ENCODE measurements at regions not wholly inside any gene's neighbourhood (a gene's known extent, or its start where the extent isn't known, plus 50 kb on each side); places are given as distances from the start of the nearest gene placed in this dataset.

- Histone ChIP-seq H3K36me3 (no peaks in the 10 kb centered on the region), H3K4me1 (no peaks in the 10 kb centered on the region), H3K27me3 (no peaks in the 10 kb centered on the region), H3K27ac (no peak overlapping the region), H3K4me3 (no peak overlapping the region), H3K9me3 (peaks cover 7 to 22% of the 10 kb centered on the region in 2 donors)
- intact Hi-C loops (cut with DNase I; ENCODE audit: low total_unique reads), result no loop called here
- TF ChIP-seq POLR2A (IDR thresholded peaks at IDR 0.05) (no peak), CTCF (IDR thresholded peaks at IDR 0.05) (no peak), POLR2AphosphoS5 (IDR thresholded peaks at IDR 0.05) (no peak)
- DNase-seq (ENCODE audit: low spot score in 2 of 2), result no peak
Measured at GRCh38 chr16:13359835-13360234, 458.4 kb downstream of the SHISA9 start.

- peaks cover 0 to 14% of the 10 kb centered on the region in 2 donors for H3K9me3 ChIP-seq
- no peaks in the 10 kb centered on the region for H3K27me3 ChIP-seq
- no peaks in the 10 kb centered on the region for H3K4me1 ChIP-seq
- intact Hi-C loops (cut with DNase I; ENCODE audit: low total_unique reads), result no loop called here
- H3K4me3 ChIP-seq, result no peak overlapping the region
- DNase-seq (ENCODE audit: low spot score in 2 of 2), result no peak
- H3K27ac ChIP-seq, result no peak overlapping the region
- H3K36me3 ChIP-seq, result no peaks in the 10 kb centered on the region
- TF ChIP-seq POLR2AphosphoS5 (IDR thresholded peaks at IDR 0.05) (no peak), CTCF (IDR thresholded peaks at IDR 0.05) (no peak)
Measured at GRCh38 chr16:13372421-13372820, 471.0 kb downstream of the SHISA9 start.

- no peaks in the 10 kb centered on the region for H3K4me1 ChIP-seq
- intact Hi-C loops (cut with DNase I; ENCODE audit: low total_unique reads), result no loop called here
- H3K4me3 ChIP-seq, result no peak overlapping the region
- H3K9me3 ChIP-seq, result peaks cover 0 to 16% of the 10 kb centered on the region in 2 donors
- TF ChIP-seq POLR2A (IDR thresholded peaks at IDR 0.05) (no peak), POLR2AphosphoS5 (IDR thresholded peaks at IDR 0.05) (no peak), CTCF (IDR thresholded peaks at IDR 0.05) (no peak)
- no peak for DNase-seq (ENCODE audit: low spot score in 2 of 2)
- H3K36me3 ChIP-seq, result no peaks in the 10 kb centered on the region
- no peak overlapping the region for H3K27ac ChIP-seq
- no peaks in the 10 kb centered on the region for H3K27me3 ChIP-seq
Measured at GRCh38 chr16:13376174-13376573, 474.8 kb downstream of the SHISA9 start.

DNA sequence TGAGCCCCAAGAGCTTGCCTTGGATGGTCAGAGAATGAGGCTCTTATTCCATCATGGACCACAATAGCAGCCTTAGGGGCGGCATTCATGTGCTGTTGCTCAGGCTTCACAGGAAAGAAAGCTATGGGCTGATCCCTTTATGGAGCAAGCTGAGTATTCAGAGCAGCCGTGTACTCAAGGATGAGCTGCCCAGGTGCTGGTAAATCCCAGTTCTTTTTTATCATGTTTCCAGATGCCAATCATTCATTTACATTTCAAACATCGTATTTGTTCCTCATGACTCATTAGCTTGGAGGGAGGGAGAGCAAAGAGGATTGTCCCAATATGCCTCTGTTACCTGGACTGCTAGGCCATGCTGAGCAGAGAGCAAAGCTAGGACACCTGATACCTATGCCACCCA, 475.7 kb downstream of the SHISA9 start:
- Histone ChIP-seq H3K27ac (no peak overlapping the region), H3K36me3 (no peaks in the 10 kb centered on the region), H3K4me1 (no peaks in the 10 kb centered on the region), H3K9me3 (peaks cover 0 to 16% of the 10 kb centered on the region in 2 donors), H3K4me3 (no peak overlapping the region), H3K27me3 (no peaks in the 10 kb centered on the region)
- intact Hi-C loops (cut with DNase I; ENCODE audit: low total_unique reads), result no loop called here
- no peak for DNase-seq (ENCODE audit: low spot score in 2 of 2)
- TF ChIP-seq POLR2AphosphoS5 (IDR thresholded peaks at IDR 0.05) (no peak), POLR2A (IDR thresholded peaks at IDR 0.05) (no peak), CTCF (IDR thresholded peaks at IDR 0.05) (no peak)

GRCh38 chr16:13378151-13378550, 476.8 kb downstream of the SHISA9 start:
- H3K4me3 ChIP-seq, result no peak overlapping the region
- no peaks in the 10 kb centered on the region for H3K27me3 ChIP-seq
- DNase-seq (ENCODE audit: low spot score in 2 of 2), result no peak
- TF ChIP-seq POLR2AphosphoS5 (IDR thresholded peaks at IDR 0.05), result no peak
- TF ChIP-seq POLR2A (IDR thresholded peaks at IDR 0.05), result no peak
- TF ChIP-seq CTCF (IDR thresholded peaks at IDR 0.05), result no peak
- H3K4me1 ChIP-seq, result no peaks in the 10 kb centered on the region
- no peak overlapping the region for H3K27ac ChIP-seq
- H3K9me3 ChIP-seq, result peaks cover 0 to 20% of the 10 kb centered on the region in 2 donors
- intact Hi-C loops (cut with DNase I; ENCODE audit: low total_unique reads), result no loop called here
- no peaks in the 10 kb centered on the region for H3K36me3 ChIP-seq
